ENCODE measurements at regions not wholly inside any gene's neighbourhood (a gene's known extent, or its start where the extent isn't known, plus 50 kb on each side); places are given as distances from the start of the nearest gene placed in this dataset.

- H3K4ac ChIP-seq (ENCODE audit: low read depth, low read length) = no peak overlapping the region
- H3K36me3 ChIP-seq (ENCODE audit: control insufficient read depth in 1 of 2, insufficient read depth in 2 of 2, low read length in 2 of 2) = no peaks in the 10 kb centered on the region
- H2BK120ac ChIP-seq (ENCODE audit: insufficient read depth, low read length, poor library complexity) = no peak overlapping the region
- no peak overlapping the region for H3K4me3 ChIP-seq (ENCODE audit: low read depth, low read length)
- no peak overlapping the region for H2AFZ ChIP-seq (ENCODE audit: insufficient read depth, low read length, poor library complexity)
- no peak overlapping the region for H3K14ac ChIP-seq (ENCODE audit: low read length)
- H4K91ac ChIP-seq (ENCODE audit: low read depth, low read length) = no peak overlapping the region
- no peak overlapping the region for H3K27ac ChIP-seq (ENCODE audit: low read depth, low read length)
- H3K4me1 ChIP-seq (ENCODE audit: control insufficient read depth in 1 of 2, insufficient read depth in 2 of 2, low read length in 2 of 2) = no peaks in the 10 kb centered on the region
- no peak overlapping the region for H3K18ac ChIP-seq (ENCODE audit: low read length)
- DNase-seq = peak; percentile 72 to 83
- H3K23ac ChIP-seq (ENCODE audit: low read length) = no peak overlapping the region
- no peak overlapping the region for H2BK5ac ChIP-seq (ENCODE audit: low read depth, low read length, poor library complexity)
- no peak overlapping the region for H3K4me2 ChIP-seq (ENCODE audit: low read length)
- H3K79me1 ChIP-seq (ENCODE audit: low read length) = no peaks in the 10 kb centered on the region
- H2BK12ac ChIP-seq (ENCODE audit: low read length) = no peak overlapping the region
- no peaks in the 10 kb centered on the region for H3K27me3 ChIP-seq (ENCODE audit: insufficient read depth, low read length)
- WGBS (ENCODE audit: extremely low coverage, insufficient coverage, insufficient read length) = no CpG with 5 or more reads among the region's 2 CpGs
- no peak overlapping the region for H4K8ac ChIP-seq (ENCODE audit: low read depth, low read length)
- no peak overlapping the region for H2AK5ac ChIP-seq (ENCODE audit: low read length)
- no peaks in the 10 kb centered on the region for H3K79me2 ChIP-seq (ENCODE audit: control insufficient read depth, insufficient read depth, low read length, poor library complexity)
- no peak overlapping the region for H4K12ac ChIP-seq (ENCODE audit: low read depth, low read length)
- H3K9ac ChIP-seq (ENCODE audit: low read length) = no peak overlapping the region
- no peaks in the 10 kb centered on the region for H3K9me3 ChIP-seq (ENCODE audit: insufficient read depth, low read depth, low read length)
Observed at GRCh38 chr2:53559302-53559966, 208.2 kb upstream of the CHAC2 start.

- no peak overlapping the region for H2BK120ac ChIP-seq (ENCODE audit: insufficient read depth, low read length, poor library complexity)
- H3K4me2 ChIP-seq (ENCODE audit: low read length) = no peak overlapping the region
- no peak overlapping the region for H3K14ac ChIP-seq (ENCODE audit: low read length)
- H3K18ac ChIP-seq (ENCODE audit: low read length) = no peak overlapping the region
- no peak overlapping the region for H2BK5ac ChIP-seq (ENCODE audit: low read depth, low read length, poor library complexity)
- H3K27me3 ChIP-seq (ENCODE audit: insufficient read depth, low read length) = no peaks in the 10 kb centered on the region
- H3K4me3 ChIP-seq (ENCODE audit: low read depth, low read length) = no peak overlapping the region
- peaks cover 2% of the 10 kb centered on the region for H3K9me3 ChIP-seq (ENCODE audit: insufficient read depth, low read depth, low read length)
- WGBS (ENCODE audit: extremely low coverage, insufficient coverage, insufficient read length) = no CpG with 5 or more reads among the region's 2 CpGs
- H4K8ac ChIP-seq (ENCODE audit: low read depth, low read length) = no peak overlapping the region
- no peak overlapping the region for H2AFZ ChIP-seq (ENCODE audit: insufficient read depth, low read length, poor library complexity)
- H4K12ac ChIP-seq (ENCODE audit: low read depth, low read length) = no peak overlapping the region
- H3K27ac ChIP-seq (ENCODE audit: low read depth, low read length) = no peak overlapping the region
- H3K4me1 ChIP-seq (ENCODE audit: control insufficient read depth in 1 of 2, insufficient read depth in 2 of 2, low read length in 2 of 2) = no peaks in the 10 kb centered on the region
- no peaks in the 10 kb centered on the region for H3K79me1 ChIP-seq (ENCODE audit: low read length)
- no peak overlapping the region for H4K91ac ChIP-seq (ENCODE audit: low read depth, low read length)
- H3K23ac ChIP-seq (ENCODE audit: low read length) = no peak overlapping the region
- H3K4ac ChIP-seq (ENCODE audit: low read depth, low read length) = no peak overlapping the region
- H3K9ac ChIP-seq (ENCODE audit: low read length) = no peak overlapping the region
- no peak for DNase-seq
- H2BK12ac ChIP-seq (ENCODE audit: low read length) = no peak overlapping the region
- no peaks in the 10 kb centered on the region for H3K36me3 ChIP-seq (ENCODE audit: control insufficient read depth in 1 of 2, insufficient read depth in 2 of 2, low read length in 2 of 2)
- H3K79me2 ChIP-seq (ENCODE audit: control insufficient read depth, insufficient read depth, low read length, poor library complexity) = no peaks in the 10 kb centered on the region
- no peak overlapping the region for H2AK5ac ChIP-seq (ENCODE audit: low read length)
Observed at GRCh38 chr2:53558867-53559266, 208.7 kb upstream of the CHAC2 start.

GRCh38 chr2:53549497-53549896 is 218.1 kb upstream of the CHAC2 start:
- peaks cover 5% of the 10 kb centered on the region for H3K9me3 ChIP-seq (ENCODE audit: insufficient read depth, low read depth, low read length)
- H3K79me2 ChIP-seq (ENCODE audit: control insufficient read depth, insufficient read depth, low read length, poor library complexity) = no peaks in the 10 kb centered on the region
- no CpG with 5 or more reads among the region's 4 CpGs for WGBS (ENCODE audit: extremely low coverage, insufficient coverage, insufficient read length)
- no peak overlapping the region for H2AK5ac ChIP-seq (ENCODE audit: low read length)
- H3K9ac ChIP-seq (ENCODE audit: low read length) = no peak overlapping the region
- no peak overlapping the region for H3K4me3 ChIP-seq (ENCODE audit: low read depth, low read length)
- no peaks in the 10 kb centered on the region for H3K79me1 ChIP-seq (ENCODE audit: low read length)
- H3K27me3 ChIP-seq (ENCODE audit: insufficient read depth, low read length) = no peaks in the 10 kb centered on the region
- no peak overlapping the region for H3K14ac ChIP-seq (ENCODE audit: low read length)
- H4K12ac ChIP-seq (ENCODE audit: low read depth, low read length) = no peak overlapping the region
- no peak overlapping the region for H4K8ac ChIP-seq (ENCODE audit: low read depth, low read length)
- DNase-seq = no peak
- H2BK5ac ChIP-seq (ENCODE audit: low read depth, low read length, poor library complexity) = no peak overlapping the region
- no peak overlapping the region for H3K18ac ChIP-seq (ENCODE audit: low read length)
- no peak overlapping the region for H3K4ac ChIP-seq (ENCODE audit: low read depth, low read length)
- no peak overlapping the region for H2AFZ ChIP-seq (ENCODE audit: insufficient read depth, low read length, poor library complexity)
- no peak overlapping the region for H2BK12ac ChIP-seq (ENCODE audit: low read length)
- no peaks in the 10 kb centered on the region for H3K36me3 ChIP-seq (ENCODE audit: control insufficient read depth in 1 of 2, insufficient read depth in 2 of 2, low read length in 2 of 2)
- no peak overlapping the region for H2BK120ac ChIP-seq (ENCODE audit: insufficient read depth, low read length, poor library complexity)
- no peaks in the 10 kb centered on the region for H3K4me1 ChIP-seq (ENCODE audit: control insufficient read depth in 1 of 2, insufficient read depth in 2 of 2, low read length in 2 of 2)
- no peak overlapping the region for H3K27ac ChIP-seq (ENCODE audit: low read depth, low read length)
- H3K4me2 ChIP-seq (ENCODE audit: low read length) = no peak overlapping the region
- H4K91ac ChIP-seq (ENCODE audit: low read depth, low read length) = no peak overlapping the region
- no peak overlapping the region for H3K23ac ChIP-seq (ENCODE audit: low read length)

- no peak overlapping the region for H3K9ac ChIP-seq (ENCODE audit: low read length)
- no peak overlapping the region for H2BK5ac ChIP-seq (ENCODE audit: low read depth, low read length, poor library complexity)
- DNase-seq = no peak
- no peak overlapping the region for H2AFZ ChIP-seq (ENCODE audit: insufficient read depth, low read length, poor library complexity)
- H3K4me1 ChIP-seq (ENCODE audit: control insufficient read depth in 1 of 2, insufficient read depth in 2 of 2, low read length in 2 of 2) = no peaks in the 10 kb centered on the region
- no peak overlapping the region for H3K23ac ChIP-seq (ENCODE audit: low read length)
- H4K8ac ChIP-seq (ENCODE audit: low read depth, low read length) = no peak overlapping the region
- no peak overlapping the region for H3K4ac ChIP-seq (ENCODE audit: low read depth, low read length)
- H2AK5ac ChIP-seq (ENCODE audit: low read length) = no peak overlapping the region
- H3K9me3 ChIP-seq (ENCODE audit: insufficient read depth, low read depth, low read length) = no peaks in the 10 kb centered on the region
- H3K14ac ChIP-seq (ENCODE audit: low read length) = no peak overlapping the region
- H3K4me2 ChIP-seq (ENCODE audit: low read length) = no peak overlapping the region
- H2BK120ac ChIP-seq (ENCODE audit: insufficient read depth, low read length, poor library complexity) = no peak overlapping the region
- no peak overlapping the region for H3K4me3 ChIP-seq (ENCODE audit: low read depth, low read length)
- H2BK12ac ChIP-seq (ENCODE audit: low read length) = no peak overlapping the region
- H3K27ac ChIP-seq (ENCODE audit: low read depth, low read length) = no peak overlapping the region
- H3K79me1 ChIP-seq (ENCODE audit: low read length) = no peaks in the 10 kb centered on the region
- no peak overlapping the region for H4K12ac ChIP-seq (ENCODE audit: low read depth, low read length)
- WGBS (ENCODE audit: extremely low coverage, insufficient coverage, insufficient read length) = no CpG with 5 or more reads among the region's 4 CpGs
- no peak overlapping the region for H3K18ac ChIP-seq (ENCODE audit: low read length)
- no peaks in the 10 kb centered on the region for H3K79me2 ChIP-seq (ENCODE audit: control insufficient read depth, insufficient read depth, low read length, poor library complexity)
- no peaks in the 10 kb centered on the region for H3K36me3 ChIP-seq (ENCODE audit: control insufficient read depth in 1 of 2, insufficient read depth in 2 of 2, low read length in 2 of 2)
- H4K91ac ChIP-seq (ENCODE audit: low read depth, low read length) = no peak overlapping the region
- no peaks in the 10 kb centered on the region for H3K27me3 ChIP-seq (ENCODE audit: insufficient read depth, low read length)
Observed at GRCh38 chr2:53545604-53546003, 222.0 kb upstream of the CHAC2 start.

All from trophoblast cell (in vitro differentiated cells and primary cell).